ENCODE measurements at regions not wholly inside any gene's neighbourhood (a gene's known extent, or its start where the extent isn't known, plus 50 kb on each side); places are given as distances from the start of the nearest gene placed in this dataset.

GRCh38 chr2:122875091-122875865, 1119.8 kb downstream of the TSN start:
- no peak for FAIRE-seq
- no peak for DNase-seq (ENCODE audit: insufficient read length, low spot score)

DNA sequence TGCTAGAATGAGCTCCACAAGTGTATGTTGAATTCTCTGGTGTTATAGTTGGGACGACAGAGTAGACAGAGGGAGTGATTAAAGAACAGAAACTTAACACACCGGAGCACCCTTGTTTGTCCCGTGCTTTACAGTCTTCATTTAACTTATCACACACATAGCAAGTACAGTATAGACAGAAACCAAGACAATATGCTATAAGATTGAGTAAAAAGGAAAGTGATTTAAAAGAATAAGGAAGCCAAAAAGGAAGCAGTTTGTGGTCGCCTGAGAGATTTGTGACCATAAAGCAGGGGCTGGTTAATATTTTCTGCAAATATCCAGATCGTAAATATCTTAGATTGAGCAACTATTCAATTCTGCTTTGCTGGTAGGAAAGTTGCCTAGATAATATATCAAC, 1128.4 kb downstream of the TSN start:
- FAIRE-seq (no peak), DNase-seq (ENCODE audit: insufficient read length, low spot score) (no peak)

DNA sequence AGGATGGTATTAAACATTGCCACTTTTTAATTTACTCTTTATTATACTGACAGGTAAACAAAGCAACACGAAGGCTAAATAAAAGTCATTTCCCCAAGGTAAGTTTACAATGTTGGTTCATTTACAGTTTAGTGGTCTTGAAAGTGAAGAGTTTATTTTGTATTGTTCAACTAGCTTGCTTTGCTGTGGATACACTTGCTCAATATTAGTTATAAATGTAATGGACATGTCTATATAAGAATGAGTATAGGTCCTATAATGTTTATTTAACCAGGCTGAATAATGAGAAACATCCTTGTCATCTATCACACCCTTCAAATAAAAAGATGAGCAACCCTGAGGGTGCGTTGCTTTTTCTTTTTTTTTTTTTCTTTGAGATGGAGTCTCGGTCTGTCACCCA, 1129.4 kb downstream of the TSN start:
- DNase-seq (ENCODE audit: insufficient read length, low spot score) (no peak), FAIRE-seq (no peak)

DNA sequence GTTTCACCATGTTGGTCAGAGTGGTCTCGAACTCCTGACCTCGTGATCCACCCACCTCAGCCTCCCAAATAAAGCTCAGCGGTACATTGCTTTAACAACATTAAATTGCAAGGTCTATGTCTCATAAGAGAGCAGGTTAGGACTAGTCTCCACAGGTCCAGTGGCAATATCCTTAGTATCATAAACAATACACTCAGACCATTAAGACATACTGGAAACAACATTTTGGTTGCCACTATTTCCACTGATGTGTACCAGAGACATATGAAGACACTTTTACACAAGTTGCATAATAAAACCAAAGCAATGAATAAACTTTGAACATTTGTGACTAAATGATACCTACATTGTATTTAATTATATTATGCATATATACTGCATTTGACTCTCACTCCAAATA, 1130.0 kb downstream of the TSN start:
- FAIRE-seq (no peak), DNase-seq (ENCODE audit: insufficient read length, low spot score) (no peak)

GRCh38 chr2:122886479-122887145, 1131.2 kb downstream of the TSN start:
- FAIRE-seq: no peak

DNA sequence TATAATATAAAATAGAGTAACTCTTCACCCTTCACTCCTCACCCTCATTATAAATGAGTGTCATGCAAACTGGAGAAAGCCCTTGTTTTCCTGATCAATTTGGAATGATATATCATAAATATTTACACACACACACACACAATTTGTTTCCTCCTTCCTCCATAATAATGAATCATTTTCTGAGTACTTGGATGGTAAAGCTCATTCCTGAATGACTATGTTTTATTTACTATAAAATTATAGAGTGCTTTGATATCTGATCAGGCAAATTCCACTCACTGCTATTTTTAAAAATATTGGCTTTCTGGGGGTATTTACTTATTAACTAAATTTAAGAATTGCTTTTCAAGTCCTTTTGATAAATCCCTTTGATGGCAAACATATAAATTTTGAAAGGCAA, 1125.5 kb upstream of the CNTNAP5 start:
- no peak for FAIRE-seq
- DNase-seq (ENCODE audit: insufficient read length, low spot score): no peak

More at GRCh38 chr2:122886479-122887145, 1131.2 kb downstream of the TSN start:
- no peak for DNase-seq (ENCODE audit: insufficient read length, low spot score)

GRCh38 chr2:122905431-122905830, 1119.7 kb upstream of the CNTNAP5 start:
- no peak for DNase-seq (ENCODE audit: insufficient read length, low spot score)
- FAIRE-seq: no peak

GRCh38 chr2:122908159-122908558, 1116.9 kb upstream of the CNTNAP5 start:
- DNase-seq (ENCODE audit: insufficient read length, low spot score) (no peak), FAIRE-seq (no peak)

GRCh38 chr2:122927197-122927596, 1097.9 kb upstream of the CNTNAP5 start:
- DNase-seq (ENCODE audit: insufficient read length, low spot score): no peak
- no peak for FAIRE-seq

DNA sequence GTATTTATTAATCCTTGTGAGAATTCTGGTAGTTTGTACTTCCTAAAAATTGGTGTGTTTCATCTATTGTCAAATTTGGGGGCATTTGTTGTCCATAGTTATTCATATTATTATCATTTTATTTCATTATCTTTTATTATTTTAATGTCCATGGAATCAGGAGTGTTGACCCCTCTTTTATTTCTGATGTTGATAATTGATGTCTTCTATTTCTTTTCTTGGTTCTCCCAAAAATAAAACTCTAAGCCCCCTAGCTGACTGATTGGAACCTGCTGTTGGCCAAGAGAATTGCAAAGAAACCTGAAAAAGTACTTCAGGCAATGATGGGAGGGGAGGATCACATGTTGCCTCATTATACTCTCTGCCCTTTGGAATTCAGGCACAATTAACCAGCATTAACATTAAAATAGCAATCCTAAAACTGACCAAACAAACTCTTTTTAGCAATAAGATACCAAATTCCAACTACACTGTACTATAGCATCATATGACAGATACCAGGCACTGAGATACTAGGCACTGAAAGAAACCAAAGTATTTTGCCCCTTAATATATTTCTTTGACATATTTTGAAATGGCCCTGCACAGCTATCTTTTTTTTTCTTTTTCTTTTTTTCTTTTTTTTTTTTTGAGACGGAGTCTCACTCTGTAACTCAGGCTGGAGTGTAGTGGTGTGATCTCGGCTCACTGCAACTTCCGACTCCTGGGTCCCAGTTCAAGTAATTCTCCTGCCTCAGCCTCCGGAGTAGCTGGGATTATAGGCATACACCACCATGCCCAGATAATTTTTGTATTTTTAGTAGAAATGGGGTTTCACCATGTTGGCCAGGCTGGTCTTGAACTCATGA, 1097.2 kb upstream of the CNTNAP5 start:
- DNase-seq (ENCODE audit: insufficient read length, low spot score) (no peak), FAIRE-seq (no peak)

GRCh38 chr2:122929347-122929746, 1095.7 kb upstream of the CNTNAP5 start:
- DNase-seq (ENCODE audit: insufficient read length, low spot score): no peak
- FAIRE-seq: no peak

GRCh38 chr2:122935506-122935905, 1089.6 kb upstream of the CNTNAP5 start:
- FAIRE-seq (no peak), DNase-seq (ENCODE audit: insufficient read length, low spot score) (no peak)

DNA sequence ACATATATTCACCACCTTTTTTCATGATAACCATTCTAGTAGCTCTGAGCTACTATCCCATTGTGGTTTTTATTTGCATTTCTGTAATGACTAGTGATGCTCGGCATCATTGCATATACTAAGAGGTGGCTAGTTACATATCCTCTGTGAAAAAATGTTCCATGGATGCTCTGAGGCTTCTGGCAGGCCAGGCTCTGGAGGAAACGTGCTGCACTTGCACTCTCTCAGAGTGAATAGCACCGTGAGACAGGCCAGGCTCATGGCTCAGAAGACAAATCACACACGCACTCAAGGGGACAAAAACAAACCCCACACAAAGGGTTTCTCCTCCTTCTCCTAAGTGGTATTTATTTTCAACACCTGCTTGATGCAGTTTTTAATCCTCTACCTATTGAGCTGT, 1085.3 kb upstream of the CNTNAP5 start:
- no peak for FAIRE-seq
- DNase-seq (ENCODE audit: insufficient read length, low spot score): no peak

GRCh38 chr2:122949523-122949922, 1075.6 kb upstream of the CNTNAP5 start:
- DNase-seq (ENCODE audit: insufficient read length, low spot score) (no peak), FAIRE-seq (no peak)

DNA sequence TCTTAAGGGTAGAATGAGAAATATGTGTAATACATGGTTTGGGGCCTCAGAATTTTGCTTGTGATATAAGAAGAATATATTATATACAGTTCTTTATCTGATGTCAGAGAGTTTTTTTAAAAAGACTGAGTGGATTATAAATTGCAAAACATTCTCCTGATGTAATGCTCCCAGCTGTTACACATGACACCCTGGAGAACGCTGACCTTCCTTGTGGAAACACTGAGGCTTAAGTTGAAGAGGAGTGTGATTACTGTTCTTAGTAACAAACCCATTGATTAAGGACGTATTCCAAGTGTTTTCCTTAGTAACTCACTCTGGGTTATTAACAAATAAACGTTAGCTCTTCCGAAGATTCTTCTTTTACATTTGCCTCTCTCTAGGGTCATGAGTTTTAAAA, 1069.3 kb upstream of the CNTNAP5 start:
- DNase-seq (ENCODE audit: insufficient read length, low spot score): no peak
- no peak for FAIRE-seq

GRCh38 chr2:122960759-122961641, 1064.1 kb upstream of the CNTNAP5 start:
- DNase-seq (ENCODE audit: insufficient read length, low spot score) (no peak), FAIRE-seq (no peak)

- FAIRE-seq: no peak
Observed at GRCh38 chr2:122966461-122966860, 1058.6 kb upstream of the CNTNAP5 start.

DNA sequence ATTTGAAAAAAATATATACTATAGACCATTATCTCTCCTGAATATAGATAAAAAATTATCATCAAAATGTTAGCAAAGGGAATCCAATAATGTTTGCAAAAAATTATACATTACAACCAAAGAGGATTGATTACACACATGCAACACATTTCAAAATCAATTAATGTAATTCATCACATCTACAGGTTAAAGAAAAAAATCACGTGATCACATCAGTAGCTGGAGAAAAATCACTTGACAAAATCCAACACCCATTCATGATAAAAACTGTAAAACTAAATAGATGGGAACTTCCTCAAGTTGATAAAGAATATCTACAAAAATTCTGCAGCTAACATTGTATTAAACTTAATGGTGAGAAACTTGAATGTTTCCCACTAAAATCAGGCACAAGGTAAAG, 1047.5 kb upstream of the CNTNAP5 start:
- FAIRE-seq (no peak), DNase-seq (ENCODE audit: insufficient read length, low spot score) (no peak)

More at GRCh38 chr2:122966461-122966860, 1058.6 kb upstream of the CNTNAP5 start:
- no peak for DNase-seq (ENCODE audit: insufficient read length, low spot score)

DNA sequence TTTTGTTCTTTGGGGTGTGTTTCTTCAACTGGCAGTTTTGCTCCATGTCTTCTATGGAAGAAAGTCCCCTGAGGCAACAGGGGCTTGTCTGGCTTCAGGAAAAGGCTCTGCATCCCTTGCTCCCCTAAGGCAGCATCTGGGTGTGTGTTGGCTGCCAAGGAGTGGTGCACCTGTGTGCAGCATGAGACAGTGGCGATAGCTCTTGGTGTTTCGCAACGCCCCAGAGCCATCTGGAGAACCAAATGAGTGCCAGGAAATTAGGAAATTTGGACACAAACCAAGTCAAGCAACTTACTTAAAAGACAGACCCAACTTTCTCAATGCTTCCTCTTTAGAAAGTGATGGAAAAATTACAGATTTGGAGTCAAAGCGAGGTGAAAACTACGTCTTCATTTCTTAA, 1044.4 kb upstream of the CNTNAP5 start:
- DNase-seq (ENCODE audit: insufficient read length, low spot score): no peak

GRCh38 chr2:122982936-122983335, 1042.2 kb upstream of the CNTNAP5 start:
- no peak for DNase-seq (ENCODE audit: insufficient read length, low spot score)
- FAIRE-seq: no peak

More for the DNA sequence above, 1044.4 kb upstream of the CNTNAP5 start:
- FAIRE-seq: no peak
